MM.1S (cell line): ENCODE measurements at regions not wholly inside any gene's neighbourhood (a gene's known extent, or its start where the extent isn't known, plus 50 kb on each side); places are given as distances from the start of the nearest gene placed in this dataset.

Source experiments
- DNase-seq: peaks from one replicate; pipeline ENCODE4 v3.0.0-alpha.2; 2015
- H2AFZ ChIP-seq: fragments of 300-600 bp; sonication (generic); 2 replicates; pipeline ENCODE4 v1.6.0; 2016; ENCODE audit warnings: antibody characterized with exemption, low read length
- H3F3A ChIP-seq: fragments of 300-600 bp; sonication (generic); 2 replicates; pipeline ENCODE4 v1.6.1; 2016; ENCODE audit warnings: mild to moderate bottlenecking, antibody characterized with exemption, low read length, moderate library complexity, mixed read lengths; ENCODE audit not compliant: insufficient read depth
- H3K27ac ChIP-seq: fragments of 300-600 bp; sonication (generic); 2 replicates; pipeline ENCODE4 v1.5.1; 2016; ENCODE audit warnings: mild to moderate bottlenecking, low read length
- H3K27me3 ChIP-seq: fragments of 300-600 bp; sonication (generic); replicated peaks from 2 replicates; pipeline ENCODE4 v1.6.0; 2016; ENCODE audit warnings: low read length; ENCODE audit not compliant: insufficient read depth
- H3K36me3 ChIP-seq: fragments of 300-600 bp; sonication (generic); replicated peaks from 2 replicates; pipeline ENCODE4 v1.6.1; 2016; ENCODE audit warnings: mild to moderate bottlenecking, low read length, mixed read lengths; ENCODE audit not compliant: insufficient read depth
- H3K4me1 ChIP-seq: fragments of 300-600 bp; sonication (generic); 2 replicates; pipeline ENCODE4 v1.6.1; 2016; ENCODE audit warnings: low read length, mixed read lengths
- H3K4me2 ChIP-seq: fragments of 300-600 bp; sonication (generic); 2 replicates; pipeline ENCODE4 v1.6.0; 2016; ENCODE audit warnings: low read depth, low read length
- H3K4me3 ChIP-seq: fragments of 300-600 bp; sonication (generic); 2 replicates; pipeline ENCODE4 v1.5.1; 2016; ENCODE audit warnings: low read length, mixed read lengths
- H3K79me2 ChIP-seq: fragments of 300-600 bp; sonication (generic); 2 replicates; pipeline ENCODE4 v1.6.1; 2016; ENCODE audit warnings: mixed run types, low read length, mixed read lengths
- H3K9ac ChIP-seq: fragments of 300-600 bp; sonication (generic); 2 replicates; pipeline ENCODE4 v1.6.1; 2016; ENCODE audit warnings: low read length, mixed read lengths
- H3K9me2 ChIP-seq: fragments of 300-600 bp; sonication (generic); replicated peaks from 2 replicates; pipeline ENCODE4 v1.6.1; 2016; ENCODE audit warnings: mild to moderate bottlenecking, low read length, mixed read lengths; ENCODE audit not compliant: insufficient read depth
- H3K9me3 ChIP-seq: fragments of 300-600 bp; sonication (generic); replicated peaks from 2 replicates; pipeline ENCODE4 v1.6.1; 2016; ENCODE audit warnings: mild to moderate bottlenecking, low read length, mixed read lengths; ENCODE audit not compliant: insufficient read depth
- H4K20me1 ChIP-seq: fragments of 300-600 bp; sonication (generic); 2 replicates; pipeline ENCODE4 v1.6.1; 2016; ENCODE audit warnings: mild to moderate bottlenecking, low read length, moderate library complexity, mixed read lengths; ENCODE audit not compliant: insufficient read depth
- CTCF ChIP-seq: fragments of 300-600 bp; sonication (generic); IDR thresholded peaks from 2 replicates; pipeline ENCODE4 v1.5.1; 2016; ENCODE audit warnings: antibody characterized with exemption, low read length, mixed read lengths
- EZH2 ChIP-seq: fragments of 300-600 bp; sonication (generic); optimal IDR thresholded peaks from 2 replicates; pipeline ENCODE3; 2017; ENCODE audit warnings: low read depth, mild to moderate bottlenecking, antibody characterized with exemption, low read length, mixed read lengths
- EZH2phosphoT487 ChIP-seq: fragments of 300-600 bp; sonication (generic); IDR thresholded peaks from 2 replicates; pipeline ENCODE4 v1.6.1; 2018; ENCODE audit warnings: antibody characterized with exemption, low read length

GRCh38 chr12:47504775-47505446 lies 200.9 kb downstream of the RPAP3 start:
- Histone ChIP-seq H3K9ac (no peak overlapping the region), H3K4me2 (no peak overlapping the region), H3K27ac (no peak overlapping the region), H3K9me3 (no peaks in the 10 kb centered on the region), H3K9me2 (no peaks in the 10 kb centered on the region), H3K4me1 (no peaks in the 10 kb centered on the region), H3F3A (no peaks in the 10 kb centered on the region), H3K79me2 (no peaks in the 10 kb centered on the region), H4K20me1 (no peaks in the 10 kb centered on the region), H3K27me3 (no peaks in the 10 kb centered on the region), H2AFZ (no peak overlapping the region), H3K36me3 (no peaks in the 10 kb centered on the region), H3K4me3 (no peak overlapping the region)
- TF ChIP-seq CTCF (no peak), EZH2phosphoT487 (no peak), EZH2 (no peak)
- DNase-seq = no peak

GRCh38 chr12:47493801-47494200 lies 212.0 kb downstream of the RPAP3 start:
- no peaks in the 10 kb centered on the region for H3K27me3 ChIP-seq
- H3K9ac ChIP-seq = no peak overlapping the region
- H3K4me2 ChIP-seq = no peak overlapping the region
- no peaks in the 10 kb centered on the region for H3K36me3 ChIP-seq
- H3K9me3 ChIP-seq = no peaks in the 10 kb centered on the region
- DNase-seq = no peak
- no peaks in the 10 kb centered on the region for H4K20me1 ChIP-seq
- H3K79me2 ChIP-seq = no peaks in the 10 kb centered on the region
- no peaks in the 10 kb centered on the region for H3K9me2 ChIP-seq
- H2AFZ ChIP-seq = no peak overlapping the region
- no peaks in the 10 kb centered on the region for H3F3A ChIP-seq
- TF ChIP-seq EZH2phosphoT487 (no peak), CTCF (no peak), EZH2 (no peak)
- H3K4me3 ChIP-seq = no peak overlapping the region
- no peak overlapping the region for H3K27ac ChIP-seq
- no peaks in the 10 kb centered on the region for H3K4me1 ChIP-seq

- H4K20me1 ChIP-seq = no peaks in the 10 kb centered on the region
- H3K9me2 ChIP-seq = no peaks in the 10 kb centered on the region
- H3K9ac ChIP-seq = no peak overlapping the region
- no peak overlapping the region for H3K27ac ChIP-seq
- no peaks in the 10 kb centered on the region for H3K27me3 ChIP-seq
- H3K4me1 ChIP-seq = no peaks in the 10 kb centered on the region
- H3K36me3 ChIP-seq = no peaks in the 10 kb centered on the region
- H3F3A ChIP-seq = no peaks in the 10 kb centered on the region
- H2AFZ ChIP-seq = no peak overlapping the region
- H3K4me2 ChIP-seq = no peak overlapping the region
- H3K9me3 ChIP-seq = no peaks in the 10 kb centered on the region
- DNase-seq = no peak
- no peaks in the 10 kb centered on the region for H3K79me2 ChIP-seq
- H3K4me3 ChIP-seq = no peak overlapping the region
- no peak for TF ChIP-seq CTCF
- TF ChIP-seq EZH2 = no peak
- no peak for TF ChIP-seq EZH2phosphoT487
Observed at GRCh38 chr12:47491516-47492305, 214.1 kb downstream of the RPAP3 start.
